ENCODE measurements at regions not wholly inside any gene's neighbourhood (a gene's known extent, or its start where the extent isn't known, plus 50 kb on each side); places are given as distances from the start of the nearest gene placed in this dataset.

GRCh38 chr13:50580684-50581305, 262.7 kb downstream of the DLEU7 start:
- intact Hi-C loops (cut with DNase I): no loop called here
- ATAC-seq: no peak
- WGBS (ENCODE audit: insufficient coverage, low coverage, low lambda C conversion rate, missing lambda C conversion rate): 53% methylated on average over 4 of the region's 4 CpGs
- TF ChIP-seq POLR2A (IDR thresholded peaks at IDR 0.05): no peak
- Histone ChIP-seq H3K27me3 (no peaks in the 10 kb centered on the region), H3K27ac (no peak overlapping the region), H3K36me3 (no peaks in the 10 kb centered on the region), H3K9me3 (no peaks in the 10 kb centered on the region), H3K4me1 (no peaks in the 10 kb centered on the region), H3K4me3 (no peak overlapping the region)
- no peak for DNase-seq

GRCh38 chr13:50581586-50582196, 261.8 kb downstream of the DLEU7 start:
- TF ChIP-seq CTCF (IDR thresholded peaks at IDR 0.05): no peak
- no peak for TF ChIP-seq POLR2A (IDR thresholded peaks at IDR 0.05)
- no peaks in the 10 kb centered on the region for H3K36me3 ChIP-seq
- DNase-seq (no peak), ATAC-seq (no peak)
- no peak overlapping the region for H3K4me3 ChIP-seq
- no peak overlapping the region for H3K27ac ChIP-seq
- no peaks in the 10 kb centered on the region for H3K4me1 ChIP-seq
- no peaks in the 10 kb centered on the region for H3K27me3 ChIP-seq
- no peaks in the 10 kb centered on the region for H3K9me3 ChIP-seq
- WGBS (ENCODE audit: insufficient coverage, low coverage, low lambda C conversion rate, missing lambda C conversion rate): 90% methylated on average over 1 of the region's 1 CpG
- intact Hi-C loops (cut with DNase I): no loop called here

- intact Hi-C loops (cut with DNase I): no loop called here
- Histone ChIP-seq H3K27ac (no peak overlapping the region), H3K36me3 (no peaks in the 10 kb centered on the region), H3K27me3 (no peaks in the 10 kb centered on the region), H3K4me1 (no peaks in the 10 kb centered on the region), H3K9me3 (no peaks in the 10 kb centered on the region), H3K4me3 (no peak overlapping the region)
- ATAC-seq (no peak), DNase-seq (no peak)
- 71% methylated on average over 9 of the region's 10 CpGs for WGBS (ENCODE audit: insufficient coverage, low coverage, low lambda C conversion rate, missing lambda C conversion rate)
- TF ChIP-seq CTCF (IDR thresholded peaks at IDR 0.05) (no peak), POLR2A (IDR thresholded peaks at IDR 0.05) (no peak)
Observed at GRCh38 chr13:50584856-50585580, 258.5 kb downstream of the DLEU7 start.

GRCh38 chr13:50585674-50586413, 257.6 kb downstream of the DLEU7 start:
- ATAC-seq: no peak
- DNase-seq: no peak
- WGBS (ENCODE audit: insufficient coverage, low coverage, low lambda C conversion rate, missing lambda C conversion rate): 73% methylated on average over 5 of the region's 6 CpGs
- H3K27me3 ChIP-seq: no peaks in the 10 kb centered on the region
- H3K9me3 ChIP-seq: no peaks in the 10 kb centered on the region
- intact Hi-C loops (cut with DNase I): no loop called here
- TF ChIP-seq POLR2A (IDR thresholded peaks at IDR 0.05): no peak
- no peak for TF ChIP-seq CTCF (IDR thresholded peaks at IDR 0.05)
- H3K4me1 ChIP-seq: no peaks in the 10 kb centered on the region
- H3K36me3 ChIP-seq: no peaks in the 10 kb centered on the region
- H3K4me3 ChIP-seq: no peak overlapping the region
- no peak overlapping the region for H3K27ac ChIP-seq
